OCI-LY1 (cell line): ENCODE measurements at regions not wholly inside any gene's neighbourhood (a gene's known extent, or its start where the extent isn't known, plus 50 kb on each side); places are given as distances from the start of the nearest gene placed in this dataset.

Experiments used
- H2AFZ ChIP-seq: fragments of 200-600 bp; sonication (generic), shearing (Covaris generic); 2 replicates; pipeline ENCODE4 v1.6.0; 2014; ENCODE audit warnings: antibody characterized with exemption, mild to moderate bottlenecking, low read length
- H3F3A ChIP-seq: fragments of 200-600 bp; sonication (generic), shearing (Covaris generic); 2 replicates; pipeline ENCODE4 v1.6.0; 2014; ENCODE audit warnings: mild to moderate bottlenecking, antibody characterized with exemption, low read length, moderate library complexity; ENCODE audit not compliant: insufficient read depth
- H3K27ac ChIP-seq: fragments of 200-600 bp; sonication (generic); 2 replicates; pipeline ENCODE4 v1.5.1; 2014; ENCODE audit warnings: low read length, mixed run types, mild to moderate bottlenecking, low read depth; ENCODE audit not compliant: poor library complexity, severe bottlenecking
- H3K27me3 ChIP-seq: fragments of 200-600 bp; sonication (generic); 2 replicates; pipeline ENCODE4 v1.6.0; 2014; ENCODE audit warnings: antibody characterized with exemption, mild to moderate bottlenecking, low read length, moderate library complexity; ENCODE audit not compliant: insufficient read depth
- H3K36me3 ChIP-seq: fragments of 200-600 bp; sonication (generic); 2 replicates; pipeline ENCODE4 v1.6.1; 2014; ENCODE audit warnings: mild to moderate bottlenecking, antibody characterized with exemption, low read length, moderate library complexity, mixed read lengths; ENCODE audit not compliant: insufficient read depth
- H3K4me1 ChIP-seq: fragments of 200-600 bp; sonication (generic); 2 replicates; pipeline ENCODE4 v1.5.1; 2014; ENCODE audit warnings: mild to moderate bottlenecking, low read length, moderate library complexity; ENCODE audit not compliant: insufficient read depth, severe bottlenecking
- H3K4me2 ChIP-seq: fragments of 200-600 bp; sonication (generic), shearing (Covaris generic); 2 replicates; pipeline ENCODE4 v1.6.1; 2014; ENCODE audit warnings: low read length
- H3K4me3 ChIP-seq: fragments of 200-600 bp; sonication (generic); 2 replicates; pipeline ENCODE4 v1.5.1; 2014; ENCODE audit warnings: low read length, low read depth, mild to moderate bottlenecking, mixed read lengths; ENCODE audit not compliant: poor library complexity, severe bottlenecking
- H3K79me2 ChIP-seq: fragments of 200-600 bp; shearing (Covaris generic); 2 replicates; pipeline ENCODE4 v1.6.1; 2016; ENCODE audit warnings: mixed run types, low read length, mixed read lengths; ENCODE audit not compliant: insufficient read depth
- H3K9ac ChIP-seq: fragments of 200-600 bp; sonication (generic), shearing (Covaris generic); 2 replicates; pipeline ENCODE4 v1.6.1; 2014; ENCODE audit warnings: mild to moderate bottlenecking, low read length, mixed read lengths
- H3K9me2 ChIP-seq: fragments of 200-600 bp; sonication (generic), shearing (Covaris generic); 2 replicates; pipeline ENCODE4 v1.6.1; 2014; ENCODE audit warnings: low read depth, mild to moderate bottlenecking, low read length, mixed read lengths
- H3K9me3 ChIP-seq: fragments of 200-600 bp; shearing (Covaris generic); 2 replicates; pipeline ENCODE4 v1.6.1; 2014; ENCODE audit warnings: low read length, mixed read lengths
- H4K20me1 ChIP-seq: fragments of 200-600 bp; sonication (generic), shearing (Covaris generic); 2 replicates; pipeline ENCODE4 v1.6.0; 2016; ENCODE audit warnings: mild to moderate bottlenecking, low read length; ENCODE audit not compliant: insufficient read depth
- EZH2 ChIP-seq: fragments of 200-600 bp; sonication (generic), shearing (Covaris generic); IDR thresholded peaks from 2 replicates; pipeline ENCODE4 v1.8.0; 2017; ENCODE audit warnings: borderline replicate concordance, mixed run types, mild to moderate bottlenecking, antibody characterized with exemption, low read length, moderate library complexity, mixed read lengths
- TF ChIP-seq, protein P1 (sequence below): fragments of 200-600 bp; sonication (generic), shearing (Covaris generic); IDR thresholded peaks from 2 replicates; pipeline ENCODE4 v1.5.1; 2017; ENCODE audit warnings: mild to moderate bottlenecking, antibody characterized with exemption, low read length, moderate library complexity, mixed read lengths

DNA sequence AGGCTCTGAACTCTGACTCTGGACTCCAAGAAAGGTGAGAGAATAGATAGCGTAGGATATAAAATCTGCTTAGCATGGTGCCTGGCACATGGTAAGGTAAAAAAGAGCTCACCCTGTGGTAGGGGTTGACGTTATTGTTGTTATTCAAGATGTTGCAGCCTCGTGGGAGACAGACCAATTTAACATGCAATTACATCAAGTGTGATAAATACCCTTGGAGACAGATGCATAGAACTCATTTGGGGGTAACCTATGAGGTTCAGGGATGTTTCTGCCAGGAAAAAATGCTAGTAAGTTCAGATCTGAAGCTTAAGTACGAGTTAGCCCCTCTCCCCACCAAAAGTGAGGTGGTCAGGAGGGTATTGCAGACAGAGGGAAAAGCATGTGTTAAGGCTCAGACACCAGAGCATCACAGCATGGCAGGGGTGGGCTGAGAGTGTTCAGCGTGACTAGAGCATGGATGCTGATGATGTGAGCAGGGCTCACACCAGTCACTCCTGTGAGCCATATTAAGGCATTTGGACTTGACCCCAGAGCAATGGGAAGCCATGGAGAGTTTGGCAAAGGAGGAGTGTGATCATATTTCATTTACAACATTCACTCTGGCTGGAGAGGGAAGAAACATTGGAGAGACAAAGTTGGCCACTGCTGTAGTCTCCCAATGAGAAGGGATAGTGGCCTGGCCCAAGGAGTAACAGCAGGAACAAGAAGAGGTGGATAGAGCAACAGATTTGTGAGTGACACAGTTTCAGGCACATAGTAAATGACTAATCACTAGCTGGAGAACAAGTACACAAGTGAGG is 181.0 kb downstream of the UACA start:
- peaks cover 7% of the 10 kb centered on the region for H3K27me3 ChIP-seq

DNA sequence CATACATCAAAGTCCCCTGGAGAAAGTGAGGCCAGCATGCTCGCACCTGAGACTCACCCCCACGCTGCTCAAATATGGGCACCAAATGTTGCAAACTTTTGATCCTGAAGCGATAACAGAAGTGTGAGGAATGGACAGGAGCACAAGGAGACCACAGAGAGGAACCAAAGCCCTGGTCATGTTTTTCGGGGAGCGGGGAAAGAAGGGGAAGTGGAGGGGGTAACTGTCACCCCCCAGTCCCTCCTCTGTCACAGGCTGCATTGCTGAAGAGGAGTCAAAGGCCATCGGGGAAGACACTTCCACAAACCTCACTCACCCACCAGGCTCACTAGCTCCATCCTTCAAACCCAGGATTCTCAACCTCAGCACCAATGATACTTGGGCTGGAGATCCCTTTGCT is 182.4 kb downstream of the UACA start:
- Histone ChIP-seq H3K27me3 (peaks cover 7% of the 10 kb centered on the region), H2AFZ (no peak overlapping the region), H3K9me3 (no peaks in the 10 kb centered on the region), H3K4me3 (no peak overlapping the region), H3K36me3 (no peaks in the 10 kb centered on the region), H3K9me2 (no peaks in the 10 kb centered on the region), H4K20me1 (no peaks in the 10 kb centered on the region), H3K79me2 (no peaks in the 10 kb centered on the region), H3K4me2 (no peak overlapping the region), H3F3A (no peaks in the 10 kb centered on the region), H3K9ac (no peak overlapping the region), H3K27ac (no peak overlapping the region), H3K4me1 (no peaks in the 10 kb centered on the region)
- TF ChIP-seq, protein P1, sequence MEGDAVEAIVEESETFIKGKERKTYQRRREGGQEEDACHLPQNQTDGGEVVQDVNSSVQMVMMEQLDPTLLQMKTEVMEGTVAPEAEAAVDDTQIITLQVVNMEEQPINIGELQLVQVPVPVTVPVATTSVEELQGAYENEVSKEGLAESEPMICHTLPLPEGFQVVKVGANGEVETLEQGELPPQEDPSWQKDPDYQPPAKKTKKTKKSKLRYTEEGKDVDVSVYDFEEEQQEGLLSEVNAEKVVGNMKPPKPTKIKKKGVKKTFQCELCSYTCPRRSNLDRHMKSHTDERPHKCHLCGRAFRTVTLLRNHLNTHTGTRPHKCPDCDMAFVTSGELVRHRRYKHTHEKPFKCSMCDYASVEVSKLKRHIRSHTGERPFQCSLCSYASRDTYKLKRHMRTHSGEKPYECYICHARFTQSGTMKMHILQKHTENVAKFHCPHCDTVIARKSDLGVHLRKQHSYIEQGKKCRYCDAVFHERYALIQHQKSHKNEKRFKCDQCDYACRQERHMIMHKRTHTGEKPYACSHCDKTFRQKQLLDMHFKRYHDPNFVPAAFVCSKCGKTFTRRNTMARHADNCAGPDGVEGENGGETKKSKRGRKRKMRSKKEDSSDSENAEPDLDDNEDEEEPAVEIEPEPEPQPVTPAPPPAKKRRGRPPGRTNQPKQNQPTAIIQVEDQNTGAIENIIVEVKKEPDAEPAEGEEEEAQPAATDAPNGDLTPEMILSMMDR = no peak
- TF ChIP-seq EZH2 = no peak

More for the DNA sequence above, 181.0 kb downstream of the UACA start:
- Histone ChIP-seq H3K9ac (no peak overlapping the region), H3K9me3 (no peaks in the 10 kb centered on the region), H3K9me2 (no peaks in the 10 kb centered on the region), H3F3A (no peaks in the 10 kb centered on the region), H4K20me1 (no peaks in the 10 kb centered on the region), H3K4me2 (no peak overlapping the region), H3K4me3 (no peak overlapping the region), H3K79me2 (no peaks in the 10 kb centered on the region), H2AFZ (no peak overlapping the region), H3K27ac (no peak overlapping the region), H3K36me3 (no peaks in the 10 kb centered on the region), H3K4me1 (no peaks in the 10 kb centered on the region)
- no peak for TF ChIP-seq EZH2
- TF ChIP-seq, protein P1 = no peak

DNA sequence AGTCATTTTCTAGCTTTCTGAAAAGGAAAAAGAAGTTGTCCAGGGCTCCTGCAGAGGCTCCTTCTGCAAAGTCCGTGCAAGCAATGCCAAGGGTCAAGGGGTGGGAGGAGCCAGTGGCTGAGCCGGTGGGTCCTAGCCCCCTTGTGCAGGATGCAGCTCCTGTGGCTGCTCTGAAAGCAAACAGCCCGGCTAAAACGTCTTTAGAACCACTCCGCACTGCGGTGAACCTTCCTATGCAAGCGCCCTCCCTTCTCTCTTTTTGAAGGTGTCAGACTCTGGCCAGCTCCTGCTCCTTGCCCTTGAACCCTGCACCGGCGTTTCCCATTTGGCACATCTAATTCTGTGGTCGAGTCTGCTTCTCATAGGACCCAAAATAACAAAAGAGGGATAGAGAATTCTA is 183.1 kb downstream of the UACA start:
- no peak overlapping the region for H3K9ac ChIP-seq
- no peaks in the 10 kb centered on the region for H3F3A ChIP-seq
- H2AFZ ChIP-seq = no peak overlapping the region
- TF ChIP-seq, protein P1 = no peak
- TF ChIP-seq EZH2 = no peak
- no peaks in the 10 kb centered on the region for H3K9me2 ChIP-seq
- no peaks in the 10 kb centered on the region for H3K79me2 ChIP-seq
- no peaks in the 10 kb centered on the region for H3K4me1 ChIP-seq
- H3K4me2 ChIP-seq = no peak overlapping the region
- no peak overlapping the region for H3K27ac ChIP-seq
- H4K20me1 ChIP-seq = no peaks in the 10 kb centered on the region
- no peak overlapping the region for H3K4me3 ChIP-seq
- H3K36me3 ChIP-seq = no peaks in the 10 kb centered on the region
- H3K9me3 ChIP-seq = no peaks in the 10 kb centered on the region
- peaks cover 7% of the 10 kb centered on the region for H3K27me3 ChIP-seq
